SHP77 treated with DMSO at 0.1 percent for 48 hours (cell line): ENCODE measurements at regions not wholly inside any gene's neighbourhood (a gene's known extent, or its start where the extent isn't known, plus 50 kb on each side); places are given as distances from the start of the nearest gene placed in this dataset.

ENCODE experiments used
- DNase-seq: peaks from one replicate; lab custom pipeline; 2025; lab: John Stamatoyannopoulos, UW

DNA sequence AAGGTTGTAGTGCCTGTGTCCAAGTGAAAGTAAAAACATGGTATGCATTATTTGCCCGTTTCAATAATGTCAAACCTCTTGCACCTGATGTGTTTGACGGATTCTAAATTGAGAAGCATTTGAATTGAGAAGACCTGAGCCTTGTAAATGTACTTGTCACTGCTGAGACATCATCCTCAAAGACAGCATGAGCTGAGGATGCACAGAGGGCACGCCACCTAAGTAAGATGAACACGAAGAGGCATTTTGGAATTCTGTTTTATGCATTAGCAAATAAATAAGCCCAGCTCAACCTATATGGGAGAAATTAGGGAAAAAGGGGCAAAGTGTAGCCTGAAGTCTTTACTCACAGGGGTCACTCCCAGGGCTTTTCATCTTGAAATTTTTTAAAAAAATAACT lies 73.8 kb upstream of the SORCS1 start:
- no peak for DNase-seq

DNA sequence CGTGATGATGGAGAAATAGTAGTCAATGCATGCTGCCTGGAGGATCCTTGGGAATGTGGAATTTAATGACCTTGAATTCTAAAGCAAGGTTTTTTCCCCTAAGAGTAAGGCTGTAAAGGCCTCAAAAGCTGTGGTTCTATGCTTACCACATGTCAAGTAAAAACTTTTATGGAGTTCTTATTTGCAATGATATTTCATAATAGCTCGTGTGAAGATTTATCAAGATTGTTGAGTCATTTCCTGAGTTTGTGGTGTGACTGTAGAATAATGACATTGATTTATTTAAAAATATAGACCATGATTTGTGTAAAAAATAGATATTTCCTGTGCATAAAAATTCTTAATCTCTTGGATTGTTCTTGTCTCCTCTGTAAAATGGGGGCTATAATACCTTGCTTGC lies 67.5 kb upstream of the SORCS1 start:
- DNase-seq, result no peak

DNA sequence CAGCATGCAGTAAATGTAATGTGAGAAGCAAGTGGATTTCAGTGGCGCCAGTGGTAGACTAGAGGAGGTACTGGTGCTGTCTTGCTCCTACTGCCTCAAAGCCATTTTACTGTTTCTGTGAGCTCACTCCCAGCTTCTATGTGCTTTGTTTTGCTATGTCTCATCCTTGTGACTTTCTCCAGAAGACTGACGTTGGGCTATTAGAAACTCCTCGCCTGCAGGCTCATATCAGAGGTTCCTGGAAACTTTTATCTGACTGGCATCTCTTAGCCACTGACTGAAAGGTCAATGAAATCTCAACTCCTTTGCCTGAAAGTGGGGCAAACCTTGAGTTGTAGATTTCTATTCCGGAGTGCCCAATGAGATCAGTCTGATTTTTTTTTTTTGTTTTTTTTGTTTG lies 66.4 kb upstream of the SORCS1 start:
- no peak for DNase-seq

DNA sequence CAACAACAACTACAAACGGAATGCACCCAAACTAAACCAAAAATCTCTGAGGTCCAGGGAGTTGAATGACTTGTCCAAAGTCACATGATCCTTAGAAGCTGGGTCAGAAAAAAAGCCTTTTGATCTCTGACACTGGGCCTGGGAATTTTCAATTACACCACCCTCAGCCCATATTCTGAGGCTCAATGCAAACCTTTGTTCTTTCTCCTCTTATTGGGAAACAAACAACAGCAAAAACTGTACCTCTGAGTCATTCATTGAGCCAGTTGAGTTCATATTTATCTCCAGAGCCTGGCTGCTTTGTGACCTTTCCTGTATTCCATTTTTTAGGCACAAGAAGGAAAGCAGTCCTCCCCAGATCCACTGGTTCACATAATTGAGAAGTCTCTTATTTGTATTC lies 51.2 kb upstream of the SORCS1 start:
- no peak for DNase-seq
